GM18498 (cell line): ENCODE measurements at regions not wholly inside any gene's neighbourhood (a gene's known extent, or its start where the extent isn't known, plus 50 kb on each side); places are given as distances from the start of the nearest gene placed in this dataset.

Experiments
- ATAC-seq: cut with Tn5 transposase; IDR thresholded peaks from one replicate; pipeline ENCODE4 v1.9.1; 2021; ENCODE audit warnings: mild to moderate bottlenecking, moderate library complexity; ENCODE audit not compliant: unreplicated experiment

DNA sequence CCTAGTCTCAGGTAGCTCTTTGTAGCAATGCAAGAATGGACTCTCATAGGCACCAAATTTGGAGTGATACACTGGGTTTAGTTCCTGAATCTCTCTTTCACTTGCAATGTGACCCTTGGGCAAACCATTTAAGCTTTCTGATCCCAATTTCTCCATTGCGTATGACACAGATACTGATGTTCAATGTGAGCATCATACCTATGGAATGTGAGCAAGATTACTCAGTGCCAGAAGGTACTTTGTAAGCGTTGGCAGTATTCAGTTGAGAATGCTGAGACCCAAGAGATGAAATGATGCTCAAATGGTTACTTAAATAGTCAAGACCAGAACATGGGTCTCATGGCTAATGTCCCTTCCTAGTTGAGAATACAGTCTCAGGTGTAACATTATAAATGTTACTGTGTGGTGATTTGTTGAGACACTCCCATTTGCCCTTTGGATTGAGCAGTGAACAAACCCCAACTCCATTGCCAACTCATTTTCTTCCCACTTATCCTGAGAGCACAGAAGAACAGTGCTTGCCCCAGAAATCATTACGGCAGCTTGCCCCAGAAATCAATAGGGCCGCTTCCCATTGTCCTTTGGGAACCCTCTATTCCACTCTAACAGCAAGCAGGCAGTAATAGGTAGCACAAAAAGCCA lies 134.1 kb downstream of the SOX9 start:
- no peak for ATAC-seq

DNA sequence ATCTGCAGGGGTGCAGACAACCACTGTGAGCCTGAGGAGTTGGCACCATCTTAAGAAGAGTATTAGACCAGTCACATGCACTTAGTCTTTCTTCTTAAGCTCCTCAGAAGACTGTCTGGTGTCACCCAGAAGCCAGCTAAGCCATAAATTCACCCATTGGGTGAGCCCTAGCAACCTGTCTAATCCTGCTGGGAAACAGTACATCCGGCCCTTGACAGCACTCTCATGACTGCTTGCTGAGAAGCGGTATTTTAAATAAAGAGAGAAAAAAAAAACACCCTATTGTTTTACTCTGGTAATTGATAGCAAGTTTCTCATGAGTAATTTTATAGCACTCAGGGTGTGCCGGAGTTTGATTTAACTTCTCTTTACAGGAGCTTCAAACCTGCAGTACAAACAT lies 134.7 kb downstream of the SOX9 start:
- ATAC-seq, result no peak

DNA sequence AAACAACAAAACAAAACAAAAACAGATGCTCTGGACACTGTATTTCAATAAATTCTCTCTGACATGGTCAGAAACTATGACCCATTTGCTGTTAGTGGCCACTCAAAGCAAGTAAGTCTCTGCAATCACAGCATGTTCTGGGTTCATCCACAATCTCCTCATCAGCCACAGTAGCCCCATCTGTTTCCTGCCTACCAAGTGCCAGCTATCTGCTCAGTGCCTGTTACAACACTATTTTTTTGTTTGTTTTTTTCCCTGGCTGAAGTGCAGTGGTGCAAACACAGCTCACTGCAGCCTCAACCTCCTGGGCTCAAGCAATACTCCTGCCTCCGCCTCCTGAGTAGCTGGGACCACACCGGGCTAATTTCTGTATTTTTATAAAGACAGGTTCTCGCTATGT lies 137.9 kb downstream of the SOX9 start:
- ATAC-seq, result no peak

DNA sequence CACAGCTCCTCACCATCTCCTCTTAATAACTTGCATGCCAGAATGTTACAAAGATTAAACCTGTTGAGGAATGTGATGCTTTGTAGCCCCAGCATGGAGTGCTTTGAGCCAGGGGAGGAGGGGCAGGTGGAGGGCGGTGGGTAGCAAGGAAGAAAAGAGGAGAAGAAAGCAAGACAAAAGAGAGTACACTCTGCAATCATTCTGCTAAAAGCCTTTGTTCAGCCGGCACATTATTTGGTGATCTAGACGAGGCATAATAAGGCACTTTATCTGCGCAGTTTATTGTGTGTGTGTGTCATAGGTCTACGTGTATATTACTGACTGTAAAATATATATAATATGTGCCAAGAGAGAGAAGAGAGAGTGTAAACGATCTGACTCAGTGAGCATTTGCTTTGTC lies 139.1 kb downstream of the SOX9 start:
- no peak for ATAC-seq

DNA sequence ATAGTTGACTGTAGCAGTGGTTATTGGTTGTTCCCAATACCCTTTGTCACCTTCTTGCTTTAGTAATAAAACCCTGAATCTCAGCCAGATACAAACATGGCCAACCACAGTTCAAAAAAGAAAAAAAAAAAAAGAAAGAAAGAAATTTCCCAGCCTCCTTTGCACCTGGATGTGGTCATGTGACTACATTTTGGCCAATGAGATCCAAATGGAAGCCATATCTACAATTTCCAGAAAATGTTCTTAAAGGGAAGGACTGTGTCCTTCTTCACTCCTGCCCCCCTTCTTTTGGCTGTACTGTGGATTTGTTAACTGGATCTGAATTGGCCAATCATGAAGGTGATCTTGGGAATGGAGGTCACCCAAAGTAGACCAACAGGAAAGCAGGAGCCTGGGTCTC lies 141.9 kb downstream of the SOX9 start:
- no peak for ATAC-seq

DNA sequence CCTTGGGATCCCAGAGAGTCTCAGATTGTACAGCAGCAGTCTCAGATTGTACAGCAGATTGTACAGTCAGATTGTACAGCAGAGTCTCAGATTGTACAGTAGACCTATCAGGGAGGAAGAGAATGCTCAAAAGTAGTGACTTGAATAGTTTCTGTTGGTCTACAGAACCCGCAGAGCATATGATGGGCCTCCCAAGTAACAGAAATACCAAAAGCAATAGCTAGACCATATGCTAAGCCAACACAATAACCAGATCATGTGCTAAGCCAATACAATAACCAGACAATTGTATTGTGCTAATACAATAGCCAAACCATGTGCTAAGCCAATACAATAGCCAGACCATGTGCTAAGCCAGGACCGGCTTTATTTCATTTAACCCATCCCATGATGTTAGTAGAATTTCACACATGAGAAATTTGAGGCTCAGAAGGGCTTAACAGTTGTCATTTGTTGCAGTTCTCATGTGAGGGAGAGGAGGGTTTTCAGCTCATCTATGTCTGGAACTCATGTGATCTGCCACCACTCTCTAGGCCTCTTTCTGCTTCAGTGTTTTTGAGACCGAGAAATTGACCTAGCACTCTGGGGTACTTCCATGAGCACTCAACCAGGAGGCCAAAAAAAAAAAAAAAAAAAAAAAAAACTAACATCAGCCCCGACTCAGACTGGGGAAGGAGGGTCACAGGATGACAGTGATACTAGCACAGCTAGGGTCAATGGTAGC lies 144.0 kb downstream of the SOX9 start:
- no peak for ATAC-seq

DNA sequence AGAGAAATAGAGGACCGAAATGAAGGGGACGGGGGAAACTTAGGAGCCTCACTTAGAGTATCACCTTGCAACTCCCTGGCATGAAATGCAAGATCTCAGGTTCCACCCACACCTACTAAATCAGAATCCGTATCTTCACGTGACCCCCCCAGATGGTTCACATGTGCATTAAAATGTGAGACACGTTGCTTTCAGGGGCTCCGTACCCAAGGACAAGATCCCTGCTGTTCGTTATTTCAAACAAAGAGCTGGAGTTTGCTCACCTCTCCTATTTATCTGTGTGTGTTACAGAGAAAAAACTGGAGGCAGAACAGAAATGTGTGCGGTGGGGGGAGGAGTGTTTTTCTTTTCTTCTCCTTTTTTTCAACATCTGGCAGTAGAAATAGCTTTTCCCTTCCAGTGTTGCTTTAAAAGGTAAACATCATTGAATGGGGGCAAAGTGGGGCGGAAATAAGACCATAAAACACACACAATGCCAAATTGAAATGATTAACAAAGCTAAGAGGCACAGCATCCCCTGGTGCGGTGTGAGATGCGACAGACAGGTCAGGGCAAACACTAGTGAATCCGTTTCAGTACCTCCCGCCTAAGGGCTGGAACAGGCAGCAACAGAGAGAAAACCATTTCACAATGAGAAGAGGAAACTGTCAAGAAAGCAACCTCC lies 145.4 kb downstream of the SOX9 start:
- ATAC-seq, result no peak

DNA sequence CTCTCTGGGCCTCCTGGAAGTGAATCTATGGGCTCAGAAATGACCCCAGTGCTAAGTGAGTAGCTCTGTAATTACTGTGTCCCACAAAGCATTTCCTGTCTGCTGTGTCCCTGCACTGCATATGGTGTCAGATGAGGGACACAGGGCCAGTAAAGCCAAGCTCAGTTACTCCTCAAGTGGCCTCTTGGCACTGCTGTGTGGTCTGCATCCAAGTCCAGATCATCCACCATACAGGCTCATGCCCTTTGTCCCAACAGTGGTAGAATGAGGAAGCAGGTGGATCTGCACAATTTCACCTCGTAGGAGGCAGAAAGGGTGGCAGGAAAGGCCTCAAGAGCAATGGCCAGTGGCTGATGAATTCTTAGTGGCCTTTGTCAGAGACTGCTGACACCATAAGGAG lies 146.8 kb downstream of the SOX9 start:
- ATAC-seq, result no peak

DNA sequence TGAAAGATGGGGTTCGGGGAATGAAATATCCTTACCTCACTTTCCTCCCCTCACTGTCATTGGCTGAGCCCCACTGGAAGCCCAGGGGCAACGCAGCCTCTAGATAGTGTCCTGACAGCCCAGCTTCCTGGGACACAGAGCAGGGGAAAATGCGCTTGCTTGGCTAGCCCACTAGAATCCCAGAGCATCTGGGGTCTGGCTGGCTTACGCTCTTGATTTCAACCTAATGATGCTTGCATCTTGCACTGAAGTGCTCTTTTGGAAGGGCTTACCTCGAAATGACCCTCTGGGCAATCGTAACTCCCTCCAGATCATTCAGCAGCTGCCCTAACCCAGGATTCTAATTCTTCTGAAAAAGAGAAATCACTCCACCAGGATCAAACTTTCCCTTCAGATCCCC lies 147.6 kb downstream of the SOX9 start:
- ATAC-seq, result no peak

DNA sequence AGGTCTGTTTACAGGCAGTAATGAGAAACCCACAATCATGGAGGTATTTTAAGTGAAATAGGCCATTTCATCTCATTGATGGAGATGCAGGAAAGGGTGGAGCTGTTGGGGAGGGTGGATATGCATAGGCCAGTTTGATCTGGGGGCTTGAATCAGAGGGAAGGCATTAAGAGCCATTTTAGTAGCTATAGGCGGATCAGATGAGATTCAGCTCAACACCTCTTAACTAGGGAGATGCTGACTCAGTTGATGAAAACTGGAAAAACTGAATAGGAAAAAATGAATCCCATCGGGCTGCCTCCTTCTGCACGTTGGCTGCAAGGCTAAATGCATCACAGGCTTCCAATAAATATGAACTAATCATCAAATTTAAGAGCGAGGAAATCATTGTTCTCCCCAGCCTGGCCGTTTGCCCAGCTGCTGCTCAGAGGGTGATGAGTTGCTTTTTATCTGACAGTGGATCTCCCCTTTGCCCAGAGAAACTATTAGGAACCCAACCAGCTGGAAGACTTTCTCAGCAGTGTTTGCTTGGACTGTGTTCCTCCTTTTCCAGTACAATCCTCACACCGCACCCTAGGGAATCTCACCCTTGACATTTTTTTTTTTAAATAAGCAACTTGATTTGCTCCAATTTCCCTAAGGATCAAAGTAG lies 149.6 kb downstream of the SOX9 start:
- no peak for ATAC-seq

DNA sequence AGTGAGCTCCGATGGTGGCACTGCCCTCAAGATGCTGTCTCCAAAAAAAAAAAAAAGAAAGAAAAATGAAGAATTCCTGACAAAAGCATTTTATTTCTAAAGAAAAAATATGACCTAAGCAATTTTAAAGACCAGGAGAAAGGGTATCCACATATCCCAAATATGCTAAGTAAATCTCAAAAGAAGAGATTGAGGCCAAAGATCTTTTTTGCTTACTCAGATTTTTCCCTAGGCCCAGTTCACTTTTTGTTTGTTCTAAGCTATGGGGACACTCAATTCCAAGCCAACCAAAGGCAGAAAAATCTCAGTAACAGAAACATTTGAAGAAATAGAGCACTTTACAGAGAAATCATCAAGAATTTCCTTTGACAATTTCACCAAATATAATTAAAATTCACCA lies 150.8 kb downstream of the SOX9 start:
- ATAC-seq, result no peak

DNA sequence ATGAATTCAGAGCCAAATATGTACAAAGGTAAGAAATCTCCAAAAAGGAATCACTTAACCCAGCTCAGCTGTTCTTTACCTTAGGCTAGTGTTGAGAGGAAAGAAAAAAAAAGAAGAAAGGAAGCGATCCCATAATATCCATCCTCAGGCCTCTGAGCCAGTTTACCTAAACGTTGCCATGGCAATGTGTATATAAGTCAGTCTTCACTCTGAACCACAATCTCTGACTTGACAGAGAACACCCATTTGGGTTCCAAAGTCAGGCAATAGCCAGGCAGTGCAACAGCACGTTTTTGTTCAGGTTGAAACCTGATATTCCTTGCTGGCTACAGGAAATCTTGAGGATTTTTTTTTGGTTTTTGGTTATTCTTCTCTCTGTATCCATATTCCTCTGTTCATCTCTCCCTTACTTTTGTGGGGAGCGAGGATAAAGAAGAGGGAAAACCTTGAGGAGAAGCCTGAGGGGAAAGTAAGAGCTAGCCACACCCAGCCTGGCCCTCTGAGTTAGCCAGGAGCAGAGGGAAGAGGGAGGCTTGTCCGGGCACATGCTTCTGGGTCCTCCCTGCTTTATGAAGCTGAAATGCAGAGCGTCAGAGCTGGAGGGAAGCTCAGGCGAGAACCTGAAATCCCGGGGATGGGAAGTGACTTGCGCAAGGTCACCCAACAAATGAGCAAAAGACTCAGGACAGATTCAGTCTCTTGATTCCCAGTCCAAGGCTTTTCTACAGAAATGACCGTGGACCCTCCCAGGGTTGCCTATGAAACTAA lies 152.7 kb downstream of the SOX9 start:
- no peak for ATAC-seq

DNA sequence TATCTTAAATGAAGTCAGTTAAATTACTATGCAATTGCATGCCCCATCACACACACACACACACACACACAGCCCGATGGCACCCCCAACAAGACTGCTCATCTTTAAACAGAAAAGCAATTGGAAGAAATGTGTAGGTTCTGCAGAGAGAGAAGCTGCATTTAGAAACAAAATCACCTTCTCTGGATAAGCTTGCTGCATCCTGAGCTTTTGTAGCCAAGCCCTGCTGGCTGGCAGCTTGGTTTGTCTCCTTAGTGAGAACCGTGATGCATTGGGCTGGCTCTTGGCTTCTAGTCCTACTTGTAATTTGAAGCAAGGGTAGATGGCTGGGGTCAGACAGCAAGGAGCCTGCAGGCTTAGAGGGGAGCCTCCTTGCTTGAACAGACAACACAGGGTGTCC lies 153.8 kb downstream of the SOX9 start:
- ATAC-seq, result no peak

DNA sequence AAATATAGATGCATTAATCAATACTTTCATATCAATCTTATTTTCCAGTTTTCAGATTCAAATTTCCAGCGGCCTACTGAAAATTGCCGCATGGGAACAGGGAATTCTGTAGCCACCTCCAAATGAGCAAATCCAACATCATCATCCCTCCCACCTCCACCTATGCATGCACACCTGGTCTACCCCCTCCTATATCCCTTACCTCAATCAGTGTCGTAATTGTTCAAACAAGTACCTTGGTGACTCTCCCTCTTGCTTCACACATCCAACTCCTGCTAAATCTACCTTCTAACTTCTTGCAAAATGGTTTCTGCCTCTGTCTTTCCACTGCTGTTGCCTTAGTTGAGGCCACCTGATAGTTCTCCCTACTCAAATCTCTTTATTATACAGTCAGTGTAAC lies 160.1 kb downstream of the SOX9 start:
- no peak for ATAC-seq

DNA sequence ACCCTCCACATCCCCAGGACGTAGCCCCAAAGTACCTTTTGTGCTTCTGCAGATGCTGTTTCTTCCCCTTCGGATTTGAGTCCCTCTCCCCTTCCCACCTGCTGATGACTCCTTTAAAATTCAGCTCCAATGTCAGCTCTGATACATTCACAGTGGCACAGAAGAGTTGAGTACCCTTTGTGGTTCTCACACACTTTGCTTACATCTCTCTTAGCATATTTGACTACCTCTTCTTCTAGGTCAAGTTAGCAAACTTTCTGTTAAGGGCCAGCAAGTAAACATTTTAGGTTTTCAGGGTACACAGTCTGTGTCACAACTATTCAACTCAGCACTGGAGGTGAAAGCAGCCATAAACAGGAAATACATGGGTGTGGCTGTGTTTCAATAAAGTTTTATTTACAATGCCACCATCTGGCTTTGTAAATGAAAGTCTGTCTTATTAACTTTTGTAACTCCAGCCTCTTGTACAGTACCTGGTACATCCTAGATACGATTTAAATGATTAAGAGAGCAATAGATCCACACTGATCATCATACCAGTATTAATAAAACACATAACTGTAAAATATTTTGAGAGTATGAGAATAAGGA lies 161.7 kb downstream of the SOX9 start:
- ATAC-seq, result no peak

DNA sequence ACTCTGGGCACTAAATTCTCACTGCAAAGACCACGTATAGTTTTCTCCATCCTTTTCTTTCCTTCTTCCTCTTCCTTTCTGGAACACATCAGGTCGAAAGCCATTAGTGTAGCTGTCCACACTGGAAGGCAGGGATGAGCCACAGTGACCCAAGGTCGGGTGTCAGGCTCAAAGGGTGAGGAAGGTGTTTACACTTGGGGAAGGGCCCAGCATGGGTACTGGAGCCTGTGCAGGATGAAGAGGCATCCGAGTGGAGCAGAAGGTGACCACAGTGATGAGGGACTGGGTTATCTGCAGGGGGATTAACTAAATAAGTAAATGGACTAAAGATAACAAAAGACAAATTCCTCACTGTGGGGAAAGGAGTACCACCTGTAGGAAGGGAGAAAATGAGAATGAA lies 164.0 kb downstream of the SOX9 start:
- no peak for ATAC-seq

DNA sequence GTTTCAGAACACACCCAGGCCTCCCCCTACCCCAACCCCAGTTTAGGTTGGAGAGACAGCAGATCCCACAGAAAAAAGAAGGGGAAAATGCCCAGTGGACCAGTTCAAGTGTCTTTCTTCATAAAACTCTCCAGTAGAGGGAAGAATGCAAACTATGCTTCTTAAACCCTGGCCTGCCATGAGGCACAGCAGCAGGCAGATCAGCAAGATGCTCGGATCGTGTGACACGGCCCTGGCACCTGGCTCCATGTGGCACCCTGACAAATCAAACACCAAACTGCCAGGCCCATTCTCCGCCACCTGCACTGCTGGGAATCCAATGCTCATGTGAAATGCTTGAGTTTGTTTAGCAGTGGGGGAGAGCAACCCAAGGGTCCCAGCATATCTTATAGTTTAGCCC lies 166.8 kb downstream of the SOX9 start:
- no peak for ATAC-seq

DNA sequence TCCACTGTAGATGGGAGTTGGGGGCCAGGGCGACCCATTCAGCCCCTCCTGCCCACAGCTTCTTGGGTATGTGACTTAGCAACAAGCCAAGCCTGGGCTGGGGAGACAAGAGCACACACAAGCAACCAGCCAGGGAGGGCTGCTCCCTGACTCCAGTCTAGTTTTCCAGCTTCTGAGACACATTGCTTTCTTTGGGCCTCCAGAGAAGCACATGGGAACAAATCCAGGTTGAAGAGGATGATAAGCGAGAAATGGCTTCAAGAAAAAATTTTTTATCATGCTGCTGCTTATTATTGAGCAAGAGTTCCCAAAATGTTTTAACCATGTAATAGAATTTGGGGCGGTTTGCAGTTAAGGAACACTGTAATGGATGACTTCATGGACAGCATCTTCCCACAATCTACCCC lies 173.7 kb downstream of the SOX9 start:
- no peak for ATAC-seq

DNA sequence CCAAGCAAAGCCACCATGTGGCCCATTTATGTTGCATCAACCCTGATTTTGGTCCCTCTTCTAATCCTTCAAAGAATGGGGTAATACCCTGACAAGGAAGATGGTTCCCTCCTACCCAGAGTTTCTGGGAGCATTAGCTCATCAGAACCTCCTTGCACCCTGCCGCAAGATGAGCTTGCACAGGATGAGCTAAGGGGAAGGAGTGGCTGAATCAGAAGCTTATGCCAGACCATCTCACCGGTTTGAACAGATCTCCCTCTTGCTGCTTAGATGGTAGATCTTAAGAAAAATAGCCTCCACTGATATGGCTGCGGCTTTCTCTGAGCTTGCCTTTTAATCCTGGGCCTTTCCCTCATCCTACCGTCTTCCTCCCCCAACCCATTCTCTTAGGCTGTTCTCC lies 175.1 kb downstream of the SOX9 start:
- ATAC-seq, result no peak

DNA sequence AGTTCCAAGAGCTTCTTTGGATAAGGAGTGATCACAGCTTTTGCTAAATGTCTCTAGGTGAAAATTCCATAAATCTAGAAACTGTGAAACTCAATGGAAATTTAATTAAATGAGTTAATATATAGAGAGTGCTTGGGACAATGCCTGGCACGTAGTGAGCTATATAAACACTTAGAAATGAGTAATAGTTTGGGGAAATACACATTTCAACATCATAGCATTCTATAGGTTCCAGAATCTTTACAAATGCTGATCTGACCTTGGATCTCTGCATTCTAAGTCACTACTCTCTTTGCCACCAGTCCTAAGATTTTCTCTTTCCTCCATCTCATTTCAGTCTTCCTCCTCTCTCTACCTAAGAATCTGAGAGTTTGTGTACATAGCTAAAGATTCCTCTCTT lies 175.6 kb downstream of the SOX9 start:
- no peak for ATAC-seq
